GM19395 (cell line): ENCODE measurements at regions not wholly inside any gene's neighbourhood (a gene's known extent, or its start where the extent isn't known, plus 50 kb on each side); places are given as distances from the start of the nearest gene placed in this dataset.

ENCODE experiments used
- ATAC-seq: cut with Tn5 transposase; IDR thresholded peaks from one replicate; pipeline ENCODE4 v1.9.1; 2021; ENCODE audit warnings: mild to moderate bottlenecking, moderate library complexity; ENCODE audit not compliant: unreplicated experiment

DNA sequence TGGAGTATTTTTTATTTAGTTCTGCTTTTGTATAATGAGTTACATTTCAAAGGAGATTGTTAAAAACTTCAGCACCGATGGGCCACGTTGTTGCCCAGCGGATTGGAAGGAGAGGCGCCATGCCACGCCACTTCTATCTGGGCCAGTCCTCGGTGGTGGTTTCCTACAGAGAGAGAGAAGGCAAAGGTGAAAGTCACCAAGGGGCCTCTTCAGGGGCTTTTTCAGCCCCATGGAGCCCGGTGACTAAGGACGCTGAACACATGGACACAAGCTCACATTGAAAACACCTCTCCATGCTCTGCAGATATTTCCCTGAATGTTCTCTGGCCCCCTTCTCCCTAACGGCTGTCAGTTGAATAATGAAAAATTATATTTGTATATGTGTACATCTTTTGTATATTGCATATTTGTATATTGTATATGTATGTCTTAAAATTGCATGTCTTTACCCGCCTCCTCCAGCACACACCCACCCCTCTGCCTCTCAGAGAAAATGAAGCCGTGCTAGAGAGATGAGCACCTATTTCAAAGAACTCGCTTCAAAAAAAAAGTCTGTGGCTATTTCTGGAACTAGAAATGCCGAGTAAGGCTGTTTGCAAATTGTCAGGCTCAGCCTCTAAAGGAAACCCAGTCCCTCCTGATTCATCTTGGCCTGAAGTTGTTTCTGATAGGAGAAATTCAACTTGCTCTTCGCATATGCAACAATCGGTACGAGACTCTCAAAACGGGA lies 91.9 kb upstream of the CDH4 start:
- ATAC-seq: no peak

DNA sequence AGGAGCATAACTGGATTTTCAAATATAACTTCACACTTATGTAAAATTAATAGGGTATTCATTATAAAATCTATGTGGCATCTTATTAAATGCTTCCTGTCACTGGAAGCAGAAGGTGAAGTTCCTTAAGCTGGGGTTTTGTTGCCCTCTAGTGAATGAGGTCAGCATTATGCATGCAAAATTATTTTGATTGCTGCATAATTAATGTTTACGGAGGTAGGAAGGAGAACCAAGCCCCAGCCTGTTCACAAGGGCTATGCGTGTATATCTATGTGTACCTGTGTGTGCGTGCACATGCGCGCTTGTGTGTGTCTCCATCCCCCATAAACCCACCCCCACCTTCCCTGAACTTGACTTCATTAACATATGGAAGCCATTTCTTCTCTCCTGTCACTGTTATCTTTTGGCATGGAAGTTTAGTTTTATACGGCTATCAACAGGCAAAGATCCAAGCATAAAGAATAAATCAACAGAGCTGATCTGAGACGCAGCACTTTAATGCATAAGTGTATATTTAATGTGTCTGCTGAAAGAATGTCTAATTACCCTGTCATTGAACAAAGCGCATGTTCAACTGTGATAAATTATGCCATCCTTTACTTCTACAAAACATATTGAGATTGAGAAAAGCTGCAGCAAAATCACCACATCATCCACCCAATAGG lies 90.2 kb upstream of the CDH4 start:
- no peak for ATAC-seq

DNA sequence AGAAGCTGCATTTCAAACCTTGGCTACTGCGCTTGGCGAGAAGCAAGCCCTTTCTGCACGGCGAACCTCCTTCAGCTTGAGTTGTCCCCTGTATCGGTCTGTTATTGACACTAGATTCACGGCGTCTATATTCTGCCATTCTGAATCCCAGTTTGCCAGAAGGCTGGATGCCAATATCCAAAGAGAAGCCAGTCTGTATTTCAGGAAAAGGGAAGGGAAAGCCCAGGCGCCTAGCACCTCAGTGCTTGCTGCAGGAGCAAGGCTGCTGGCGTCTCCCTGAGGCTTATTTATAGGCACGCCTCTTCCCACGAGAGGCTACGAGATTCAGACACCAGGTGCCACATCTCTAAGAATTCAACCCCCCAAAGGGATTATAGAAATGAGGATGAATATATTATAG lies 89.6 kb upstream of the CDH4 start:
- no peak for ATAC-seq

DNA sequence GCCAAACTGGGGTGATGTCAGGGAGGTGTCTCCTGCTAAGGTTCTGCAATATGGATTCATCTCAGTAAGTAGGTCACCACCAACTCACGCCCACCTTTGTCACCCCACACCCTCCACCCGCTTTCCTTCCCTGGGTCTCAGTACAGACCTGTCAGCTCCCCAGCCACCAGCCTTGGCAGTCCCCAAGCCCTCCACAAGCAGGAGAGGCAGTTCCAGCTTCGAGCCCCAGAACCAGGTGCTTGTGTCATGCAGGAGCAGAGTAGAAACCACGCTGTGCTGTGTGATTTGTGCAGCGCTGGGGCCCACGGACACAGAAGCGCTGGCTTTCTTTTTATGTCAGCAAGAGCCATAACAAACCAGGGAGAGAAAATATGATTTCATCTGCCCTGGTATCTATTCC lies 89.0 kb upstream of the CDH4 start:
- no peak for ATAC-seq

DNA sequence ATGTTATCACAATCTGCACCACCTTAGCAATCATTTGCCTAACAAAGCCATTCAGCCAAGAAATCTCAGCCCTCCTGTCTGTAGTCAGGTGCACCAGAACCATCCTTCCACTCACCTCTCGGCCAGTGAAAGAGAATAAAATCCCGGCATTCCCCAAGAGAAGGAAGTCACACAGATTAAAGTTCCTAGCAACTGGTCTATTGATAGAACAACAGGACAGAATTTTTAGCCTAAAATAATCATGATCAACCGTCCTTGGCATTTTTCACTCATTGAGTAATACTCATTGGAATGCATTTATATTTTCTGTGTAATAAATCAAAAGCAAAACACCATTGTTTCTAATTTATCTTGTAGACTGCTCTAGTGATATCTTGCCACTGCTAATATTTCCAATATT lies 85.7 kb upstream of the CDH4 start:
- ATAC-seq: no peak

DNA sequence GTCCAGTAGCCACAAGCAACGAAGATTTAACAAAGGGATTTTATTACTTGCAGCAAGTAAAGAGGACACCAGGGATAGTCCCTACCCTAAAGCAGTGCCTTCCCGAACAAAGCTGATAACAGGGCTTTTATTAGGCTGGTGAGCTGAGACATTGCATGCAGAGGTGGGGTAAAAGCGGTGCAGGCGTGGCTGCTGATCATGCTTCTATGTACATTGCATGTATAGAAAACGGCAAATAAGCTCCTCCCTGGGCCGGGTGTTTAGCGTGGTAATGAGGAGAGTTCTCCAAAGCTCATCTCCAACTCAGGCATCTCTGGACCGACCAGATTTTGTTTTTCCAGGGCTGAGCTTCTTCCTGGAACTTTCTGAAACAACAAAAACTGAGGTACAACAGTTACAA lies 83.5 kb upstream of the CDH4 start:
- ATAC-seq: no peak

DNA sequence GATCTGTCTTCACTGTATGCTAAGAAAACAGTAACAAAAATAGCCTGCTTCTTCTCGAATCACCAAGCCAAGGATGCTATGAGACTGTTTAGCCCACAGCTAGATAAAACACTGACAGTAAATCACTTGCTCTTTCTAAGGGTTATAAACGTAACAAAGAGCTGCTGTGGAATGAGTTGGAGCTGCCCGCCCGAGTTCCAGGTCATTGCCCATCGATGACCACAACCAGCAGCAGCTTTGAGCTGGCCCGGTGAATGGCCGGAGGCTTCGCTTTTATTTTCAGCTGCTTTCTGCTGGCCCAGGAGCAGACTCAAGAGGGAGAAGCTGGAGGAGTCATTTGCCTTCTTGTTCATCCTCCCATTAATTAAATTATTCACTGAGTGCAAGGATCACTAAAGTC lies 82.2 kb upstream of the CDH4 start:
- ATAC-seq: no peak

DNA sequence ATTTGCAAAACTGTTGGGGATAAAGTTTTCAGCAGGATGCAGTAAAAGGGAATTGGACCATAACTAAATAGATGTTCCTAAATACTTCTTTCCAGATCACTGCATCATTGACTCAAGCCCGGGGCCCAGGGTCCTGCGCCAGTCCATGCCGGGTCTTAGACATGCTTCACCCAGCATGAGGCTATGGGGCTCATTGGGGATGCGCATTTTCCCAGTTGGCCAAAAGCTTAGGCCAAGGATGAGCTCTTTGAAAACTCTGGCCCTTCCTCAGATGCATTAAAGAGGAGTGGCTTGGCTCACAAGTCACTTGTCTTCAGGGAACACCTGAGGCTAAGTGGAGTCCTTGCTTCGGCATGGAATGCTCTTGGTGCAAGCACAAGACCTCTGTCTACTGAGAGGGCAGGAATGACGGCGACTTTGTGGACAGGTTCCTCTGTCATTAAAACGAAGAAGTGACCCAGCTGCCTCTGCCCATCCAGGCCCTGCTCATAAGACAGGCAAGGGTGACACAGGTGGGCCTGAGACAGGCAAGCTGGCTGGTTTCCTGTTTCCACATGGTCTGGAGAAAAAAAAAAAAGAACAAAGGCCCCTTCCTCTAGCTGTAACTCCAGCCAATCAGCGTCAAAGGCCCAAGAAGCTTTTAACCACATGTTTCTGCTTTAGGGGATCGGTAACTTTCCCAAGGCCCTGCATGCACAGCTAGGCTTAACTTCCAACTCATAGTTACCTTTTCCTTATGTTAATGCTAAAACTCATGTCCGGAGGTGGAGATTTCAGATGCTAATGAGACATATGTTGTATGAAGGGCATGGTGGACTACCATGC lies 81.4 kb upstream of the CDH4 start:
- no peak for ATAC-seq

DNA sequence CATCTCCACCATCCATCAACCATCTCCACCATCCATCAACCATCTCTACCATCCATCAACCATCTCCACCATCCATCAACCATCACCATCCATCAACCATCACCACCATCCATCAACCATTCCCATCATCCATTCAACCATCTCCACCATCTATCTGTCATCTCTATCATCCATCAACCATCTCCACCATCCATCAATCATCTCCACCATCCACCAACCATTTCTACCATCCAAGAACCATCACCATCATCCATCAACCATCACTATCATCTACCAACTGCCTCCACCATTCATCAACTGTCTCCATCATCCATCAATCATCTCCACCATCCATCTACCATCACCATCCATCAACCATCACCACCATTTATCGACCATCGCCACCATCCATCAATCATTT lies 78.8 kb upstream of the CDH4 start:
- no peak for ATAC-seq

DNA sequence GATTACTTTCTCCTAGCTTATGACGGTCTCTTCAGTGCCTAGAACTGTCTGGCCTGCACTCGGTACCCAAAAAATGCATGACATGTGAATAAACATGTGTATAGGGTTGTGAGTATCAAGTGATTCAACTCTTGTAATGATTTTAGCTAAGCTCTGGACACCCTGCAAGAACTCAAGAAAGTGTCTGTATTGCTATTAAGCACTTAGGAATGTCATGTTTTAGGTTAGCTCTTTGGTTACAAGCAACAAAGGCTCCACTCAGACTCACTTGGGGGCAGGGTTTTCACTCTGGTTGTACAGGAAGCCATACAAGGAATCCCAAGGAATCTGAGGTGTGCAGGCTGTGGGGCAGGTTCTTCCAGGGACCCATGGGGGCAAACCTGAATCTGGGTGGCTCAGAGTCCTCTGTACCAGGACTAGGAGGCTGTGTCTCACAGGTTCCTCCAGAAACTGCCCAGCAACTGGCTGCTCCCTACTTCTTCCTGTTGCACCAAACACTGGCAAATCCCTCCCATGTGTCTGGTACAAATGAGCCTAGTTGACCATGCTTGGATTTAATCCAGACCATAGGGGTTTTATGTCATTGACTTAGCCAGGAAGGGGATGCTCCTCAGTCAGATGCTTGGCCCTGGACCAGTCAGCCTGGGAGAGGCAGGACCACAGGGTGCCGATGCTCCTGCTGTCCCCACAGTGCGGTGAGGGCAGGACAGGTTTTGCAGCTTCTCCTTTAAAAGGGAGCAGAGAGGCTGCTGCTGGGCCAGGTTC lies 77.9 kb upstream of the CDH4 start:
- no peak for ATAC-seq

DNA sequence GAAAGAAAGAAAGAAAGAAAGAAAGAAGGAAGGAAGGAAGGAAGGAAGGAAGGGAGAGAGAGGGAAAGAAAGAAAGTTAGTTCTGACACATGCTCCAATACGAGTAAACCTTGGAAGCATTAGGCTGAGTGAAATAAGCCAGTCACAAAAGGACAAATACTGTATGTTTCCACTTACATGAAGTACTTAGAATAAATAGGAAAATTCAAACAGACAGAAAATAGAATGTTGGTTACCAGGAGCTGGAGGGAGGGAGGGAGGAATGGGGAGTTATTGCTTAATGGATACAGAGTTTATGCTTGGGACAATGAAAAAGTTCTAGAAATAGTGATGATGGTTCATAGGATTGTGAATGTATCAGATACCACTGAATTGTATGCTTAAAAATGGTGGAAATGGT lies 75.2 kb upstream of the CDH4 start:
- no peak for ATAC-seq

DNA sequence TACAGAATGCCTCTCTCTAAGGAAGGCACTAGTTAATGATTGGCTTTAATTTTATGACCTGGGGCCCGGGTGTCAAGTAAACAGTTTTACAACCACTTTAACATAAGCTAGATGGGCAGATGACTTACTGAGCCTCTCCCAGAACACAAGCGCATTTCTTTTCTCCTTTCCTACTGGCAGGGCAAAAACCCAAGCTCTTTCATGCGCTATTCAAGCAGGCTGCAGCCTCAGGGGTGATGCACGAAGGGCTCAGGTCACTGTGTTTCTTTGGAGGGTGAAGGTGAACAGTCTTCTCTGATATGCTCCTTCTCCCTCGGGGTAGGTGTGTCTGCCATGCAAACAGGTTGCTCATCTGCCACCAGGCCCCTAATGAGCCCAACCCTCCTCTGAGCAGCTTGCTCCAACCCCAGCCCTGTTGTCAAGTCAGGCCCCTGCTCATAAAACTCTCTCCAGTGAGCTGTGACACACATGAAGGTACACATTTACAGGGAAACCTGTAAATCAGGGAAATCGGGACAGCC lies 73.5 kb upstream of the CDH4 start:
- no peak for ATAC-seq

DNA sequence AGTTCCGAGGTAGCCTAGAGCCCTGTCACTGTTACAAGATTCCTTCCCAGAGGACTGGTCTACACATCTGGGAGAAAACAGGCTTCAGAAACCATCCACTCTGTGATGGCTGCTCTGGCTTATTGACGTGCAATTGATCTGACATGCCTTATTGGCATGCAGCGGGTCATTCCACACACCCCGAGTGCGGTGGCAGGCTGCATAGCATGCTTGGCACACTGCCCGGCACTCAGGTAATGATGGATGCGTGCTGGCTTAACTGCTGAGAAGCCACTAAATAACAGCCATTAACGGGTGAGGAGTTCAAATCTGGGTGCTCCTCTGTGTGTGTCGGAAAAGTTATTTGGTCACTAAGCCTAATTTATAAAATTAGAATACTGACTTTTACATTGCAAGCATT lies 67.9 kb upstream of the CDH4 start:
- no peak for ATAC-seq

DNA sequence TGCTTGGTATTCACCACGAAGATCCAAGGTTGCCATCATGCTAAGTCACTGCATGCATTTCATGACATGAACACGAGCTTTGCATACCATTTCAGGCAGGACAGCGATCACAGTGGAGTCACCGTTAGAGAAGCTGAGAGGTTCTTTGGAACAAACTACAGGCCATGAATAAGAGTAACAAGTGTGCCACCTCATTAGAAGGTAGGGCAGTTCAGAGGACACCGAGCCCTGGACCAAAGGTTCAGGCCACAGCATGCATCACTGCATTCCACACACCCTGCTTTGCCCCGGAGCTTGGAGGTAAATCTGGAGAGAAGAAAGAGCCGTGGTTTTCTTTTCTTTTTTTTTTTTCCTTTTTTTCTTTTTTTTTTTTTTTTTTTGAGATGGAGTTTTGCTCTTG lies 66.9 kb upstream of the CDH4 start:
- no peak for ATAC-seq

DNA sequence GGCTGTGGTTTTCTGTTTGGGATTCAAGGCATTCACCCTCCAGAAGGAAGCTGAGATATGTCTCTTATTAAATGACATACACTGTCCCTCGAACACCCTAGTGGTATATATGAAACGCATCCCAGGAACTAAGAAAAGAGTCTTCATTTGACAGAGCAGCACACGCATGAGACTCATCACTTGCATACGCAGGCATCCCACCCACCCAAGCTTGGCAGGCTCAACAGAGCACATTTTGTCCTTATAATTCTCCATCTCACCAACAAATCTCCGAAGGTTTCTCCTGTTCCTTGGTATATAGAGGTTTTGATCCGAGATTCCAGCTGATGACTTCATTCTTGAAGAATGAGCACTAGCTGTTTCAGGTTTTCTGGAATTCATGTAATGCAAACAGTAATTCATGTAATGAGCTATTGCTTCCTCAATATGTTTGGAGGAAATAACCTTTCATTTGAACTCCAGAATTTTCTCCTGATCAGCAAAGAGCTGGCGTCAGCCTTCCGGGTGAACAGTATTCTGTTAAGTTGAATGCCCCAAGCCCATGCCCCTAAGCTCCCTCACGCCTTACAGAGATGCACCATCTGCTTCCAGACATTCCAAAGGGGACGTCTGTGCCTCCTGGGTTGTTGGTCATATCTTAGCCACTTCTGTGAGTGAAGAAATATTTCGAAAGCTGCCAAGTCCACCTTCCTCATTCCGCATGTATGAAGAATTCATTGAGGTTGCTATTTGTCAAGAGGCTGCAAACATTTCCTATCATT lies 66.0 kb upstream of the CDH4 start:
- no peak for ATAC-seq

DNA sequence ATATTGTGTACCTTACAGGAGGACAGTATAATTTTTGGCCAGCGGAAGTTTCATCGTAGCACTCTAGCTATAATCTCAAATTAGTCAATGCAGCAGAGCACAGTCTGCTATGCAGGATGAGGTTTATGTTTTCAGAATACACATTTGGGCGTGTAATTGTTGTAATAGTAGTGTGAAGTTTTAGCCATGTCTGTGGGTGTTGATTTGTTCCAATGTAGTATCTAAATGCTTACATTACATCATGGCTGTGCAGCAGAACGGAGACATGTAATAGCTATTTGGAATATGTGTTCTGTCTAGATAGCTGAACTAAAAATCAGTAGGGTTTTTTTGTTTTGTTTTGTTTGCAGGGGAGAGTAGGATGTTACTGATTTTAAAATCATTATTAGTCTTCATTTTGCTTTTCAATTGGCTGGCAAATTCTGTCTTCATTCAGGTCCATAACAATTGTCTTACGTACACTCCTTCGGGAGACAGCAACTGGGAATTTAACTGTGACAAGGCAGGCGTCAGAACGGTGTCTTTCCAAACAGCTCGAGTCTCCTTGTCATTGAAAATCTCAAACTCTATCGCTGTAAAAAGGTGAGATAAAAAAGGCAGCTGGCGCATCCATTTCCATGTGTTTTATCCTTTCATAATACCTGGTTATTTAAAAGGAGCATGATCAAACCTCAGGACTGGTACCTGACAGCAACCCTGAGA lies 65.1 kb upstream of the CDH4 start:
- no peak for ATAC-seq

DNA sequence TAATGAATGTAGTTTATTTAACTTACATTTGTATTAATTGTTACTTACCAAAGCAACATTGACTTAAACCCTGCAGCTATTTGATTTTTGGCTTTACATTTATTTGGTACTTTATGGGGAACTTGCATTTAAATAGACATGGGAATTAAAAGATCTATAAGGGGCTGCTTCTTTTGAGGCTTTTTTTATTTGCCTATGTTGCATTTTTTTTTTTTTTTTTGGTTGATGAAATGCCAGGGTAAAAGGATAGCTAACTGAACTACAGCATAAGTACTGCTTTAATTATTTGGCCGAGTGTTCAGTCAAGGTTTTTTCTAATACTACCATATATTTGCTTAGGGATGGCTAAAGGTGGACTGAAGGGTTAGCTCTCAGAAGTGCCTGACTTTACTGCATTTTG lies 62.5 kb upstream of the CDH4 start:
- ATAC-seq: no peak

DNA sequence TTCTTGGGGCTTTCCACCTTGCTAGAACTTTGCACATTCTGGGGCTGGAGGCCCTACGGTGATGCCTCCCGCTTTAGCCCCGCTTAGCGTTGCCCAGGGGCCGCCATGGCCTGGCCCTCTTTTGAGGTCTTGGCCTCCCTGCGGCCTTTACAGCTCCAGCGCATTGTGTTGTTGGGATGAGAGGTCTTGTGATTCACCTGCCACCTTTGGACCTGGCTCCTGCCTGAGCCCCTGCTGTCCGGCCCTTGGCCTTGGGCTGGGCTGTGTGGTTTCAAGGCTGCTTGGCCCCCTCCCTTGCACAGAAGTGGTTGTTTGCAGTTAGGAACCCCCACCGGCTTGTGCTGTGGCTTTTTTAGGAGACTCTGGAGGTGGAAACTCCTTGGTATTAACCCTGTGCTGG lies 61.0 kb upstream of the CDH4 start:
- no peak for ATAC-seq

DNA sequence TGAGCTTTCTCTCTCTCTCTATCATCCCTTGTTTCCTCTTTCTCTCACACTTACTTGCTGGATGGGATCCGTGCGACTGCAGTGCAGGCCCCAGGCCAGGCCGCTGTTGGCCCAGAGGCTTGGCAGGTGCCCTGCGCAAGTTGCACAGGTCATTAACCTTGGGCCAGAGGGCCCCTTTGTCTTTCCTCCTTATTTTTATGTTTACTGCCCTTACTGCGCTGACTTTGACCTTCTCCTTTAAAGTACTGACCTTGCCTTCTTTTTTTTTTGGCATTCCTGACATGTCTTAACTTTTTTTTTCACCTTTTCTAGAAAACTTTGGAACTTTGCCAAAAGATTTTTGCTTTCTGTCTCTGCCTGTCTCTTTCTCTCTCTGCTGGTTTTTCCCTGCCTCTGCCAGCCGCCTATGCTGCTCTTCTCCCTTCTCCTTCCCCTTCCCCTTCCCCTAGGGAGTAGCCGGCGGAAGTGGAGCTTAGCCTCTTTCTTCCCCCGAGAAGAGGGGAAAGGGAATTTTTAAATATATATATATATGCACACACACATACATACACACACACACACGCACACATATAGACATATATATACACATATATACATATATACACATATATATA lies 59.6 kb upstream of the CDH4 start:
- no peak for ATAC-seq
